ENCODE measurements at regions not wholly inside any gene's neighbourhood (a gene's known extent, or its start where the extent isn't known, plus 50 kb on each side); places are given as distances from the start of the nearest gene placed in this dataset.
"Not testable (repeated sequence)": the region's sequence is repeated elsewhere in the genome, so short reads cannot be mapped to it uniquely, and the experiment has no call there.

- not testable (repeated sequence) for H3K18ac ChIP-seq (ENCODE audit: low read length); H3K23ac ChIP-seq (ENCODE audit: low read length); H3K79me1 ChIP-seq (ENCODE audit: low read length); DNase-seq; H3K4me2 ChIP-seq (ENCODE audit: low read length); H3K27me3 ChIP-seq (ENCODE audit: insufficient read depth, low read length, poor library complexity); H2BK120ac ChIP-seq (ENCODE audit: low read depth, low read length); H4K8ac ChIP-seq (ENCODE audit: low read depth, low read length); H3K4ac ChIP-seq (ENCODE audit: low read depth, low read length); H3K27ac ChIP-seq (ENCODE audit: low read depth, low read length); H2BK15ac ChIP-seq (replicated peaks; ENCODE audit: low read depth); H3K79me2 ChIP-seq (ENCODE audit: control insufficient read depth, insufficient read depth, low read length); H3K4me3 ChIP-seq (ENCODE audit: low read length); H3K56ac ChIP-seq (ENCODE audit: low read length); H3K4me1 ChIP-seq (ENCODE audit: control insufficient read depth, low read depth, low read length); H3K9ac ChIP-seq (ENCODE audit: low read length); H2BK5ac ChIP-seq (ENCODE audit: low read length); H4K5ac ChIP-seq (ENCODE audit: low read length); H2AK5ac ChIP-seq (ENCODE audit: low read length); H3K36me3 ChIP-seq (ENCODE audit: control insufficient read depth, insufficient read depth, low read length)
- no CpG with 5 or more reads among the region's 6 CpGs for WGBS (ENCODE audit: extremely low coverage, insufficient coverage, low lambda C conversion rate)
Measured at GRCh38 chr17:13150738-13151137, 132.9 kb upstream of the ELAC2 start.

GRCh38 chr17:13143001-13143400, 125.2 kb upstream of the ELAC2 start:
- no peak overlapping the region for H3K18ac ChIP-seq (ENCODE audit: low read length)
- no peaks in the 10 kb centered on the region for H3K79me2 ChIP-seq (ENCODE audit: control insufficient read depth, insufficient read depth, low read length)
- H2BK120ac ChIP-seq (ENCODE audit: low read depth, low read length), result no peak overlapping the region
- no peak overlapping the region for H3K4me3 ChIP-seq (ENCODE audit: low read length)
- no peak overlapping the region for H2BK5ac ChIP-seq (ENCODE audit: low read length)
- no CpG with 5 or more reads among the region's 1 CpG for WGBS (ENCODE audit: extremely low coverage, insufficient coverage, low lambda C conversion rate)
- no peak overlapping the region for H2AK5ac ChIP-seq (ENCODE audit: low read length)
- no peak overlapping the region for H3K27ac ChIP-seq (ENCODE audit: low read depth, low read length)
- no peaks in the 10 kb centered on the region for H3K79me1 ChIP-seq (ENCODE audit: low read length)
- H4K8ac ChIP-seq (ENCODE audit: low read depth, low read length), result no peak overlapping the region
- H3K9ac ChIP-seq (ENCODE audit: low read length), result no peak overlapping the region
- no peak overlapping the region for H2BK15ac ChIP-seq (replicated peaks; ENCODE audit: low read depth)
- H3K36me3 ChIP-seq (ENCODE audit: control insufficient read depth, insufficient read depth, low read length), result no peaks in the 10 kb centered on the region
- no peak overlapping the region for H3K4me2 ChIP-seq (ENCODE audit: low read length)
- H3K4ac ChIP-seq (ENCODE audit: low read depth, low read length), result no peak overlapping the region
- H3K56ac ChIP-seq (ENCODE audit: low read length), result no peak overlapping the region
- no peak for DNase-seq
- no peak overlapping the region for H3K23ac ChIP-seq (ENCODE audit: low read length)
- H4K5ac ChIP-seq (ENCODE audit: low read length), result no peak overlapping the region
- H3K4me1 ChIP-seq (ENCODE audit: control insufficient read depth, low read depth, low read length), result no peaks in the 10 kb centered on the region
- no peaks in the 10 kb centered on the region for H3K27me3 ChIP-seq (ENCODE audit: insufficient read depth, low read length, poor library complexity)

GRCh38 chr17:13140750-13141149, 122.9 kb upstream of the ELAC2 start:
- no peak overlapping the region for H2BK5ac ChIP-seq (ENCODE audit: low read length)
- no peaks in the 10 kb centered on the region for H3K4me1 ChIP-seq (ENCODE audit: control insufficient read depth, low read depth, low read length)
- H3K27me3 ChIP-seq (ENCODE audit: insufficient read depth, low read length, poor library complexity), result no peaks in the 10 kb centered on the region
- H3K79me1 ChIP-seq (ENCODE audit: low read length), result no peaks in the 10 kb centered on the region
- H3K4me2 ChIP-seq (ENCODE audit: low read length), result no peak overlapping the region
- H3K27ac ChIP-seq (ENCODE audit: low read depth, low read length), result no peak overlapping the region
- H2AK5ac ChIP-seq (ENCODE audit: low read length), result no peak overlapping the region
- no peak overlapping the region for H3K4ac ChIP-seq (ENCODE audit: low read depth, low read length)
- H3K56ac ChIP-seq (ENCODE audit: low read length), result peak overlapping the region; percentile 44
- peak overlapping the region; percentile 45 for H2BK120ac ChIP-seq (ENCODE audit: low read depth, low read length)
- H4K5ac ChIP-seq (ENCODE audit: low read length), result no peak overlapping the region
- no peak overlapping the region for H3K9ac ChIP-seq (ENCODE audit: low read length)
- WGBS (ENCODE audit: extremely low coverage, insufficient coverage, low lambda C conversion rate), result no CpG with 5 or more reads among the region's 2 CpGs
- no peak overlapping the region for H4K8ac ChIP-seq (ENCODE audit: low read depth, low read length)
- no peak overlapping the region for H3K18ac ChIP-seq (ENCODE audit: low read length)
- H3K4me3 ChIP-seq (ENCODE audit: low read length), result no peak overlapping the region
- H3K36me3 ChIP-seq (ENCODE audit: control insufficient read depth, insufficient read depth, low read length), result no peaks in the 10 kb centered on the region
- H3K23ac ChIP-seq (ENCODE audit: low read length), result no peak overlapping the region
- no peaks in the 10 kb centered on the region for H3K79me2 ChIP-seq (ENCODE audit: control insufficient read depth, insufficient read depth, low read length)
- no peak overlapping the region for H2BK15ac ChIP-seq (replicated peaks; ENCODE audit: low read depth)
- peak; percentile 88 for DNase-seq

- H2AK5ac ChIP-seq (ENCODE audit: low read length), result no peak overlapping the region
Measured at GRCh38 chr17:13135506-13135905, 117.7 kb upstream of the ELAC2 start.

GRCh38 chr17:13134076-13134475, 116.2 kb upstream of the ELAC2 start:
- Histone ChIP-seq H3K36me3 (ENCODE audit: control insufficient read depth, insufficient read depth, low read length) (no peaks in the 10 kb centered on the region), H4K5ac (ENCODE audit: low read length) (no peak overlapping the region), H3K18ac (ENCODE audit: low read length) (no peak overlapping the region), H3K4me1 (ENCODE audit: control insufficient read depth, low read depth, low read length) (peaks cover 2% of the 10 kb centered on the region), H3K79me2 (ENCODE audit: control insufficient read depth, insufficient read depth, low read length) (no peaks in the 10 kb centered on the region), H2AK5ac (ENCODE audit: low read length) (no peak overlapping the region), H2BK15ac (replicated peaks; ENCODE audit: low read depth) (no peak overlapping the region), H3K9ac (ENCODE audit: low read length) (no peak overlapping the region), H3K79me1 (ENCODE audit: low read length) (no peaks in the 10 kb centered on the region), H2BK120ac (ENCODE audit: low read depth, low read length) (no peak overlapping the region), H3K4me3 (ENCODE audit: low read length) (no peak overlapping the region), H3K4ac (ENCODE audit: low read depth, low read length) (no peak overlapping the region), H3K4me2 (ENCODE audit: low read length) (no peak overlapping the region), H3K27me3 (ENCODE audit: insufficient read depth, low read length, poor library complexity) (no peaks in the 10 kb centered on the region), H3K27ac (ENCODE audit: low read depth, low read length) (no peak overlapping the region), H2BK5ac (ENCODE audit: low read length) (no peak overlapping the region), H3K56ac (ENCODE audit: low read length) (no peak overlapping the region), H3K23ac (ENCODE audit: low read length) (no peak overlapping the region), H4K8ac (ENCODE audit: low read depth, low read length) (no peak overlapping the region)
- DNase-seq, result no peak
- no CpG with 5 or more reads among the region's 1 CpG for WGBS (ENCODE audit: extremely low coverage, insufficient coverage, low lambda C conversion rate)

More at GRCh38 chr17:13135506-13135905, 117.7 kb upstream of the ELAC2 start:
- DNase-seq, result peak; percentile 9
- H3K27ac ChIP-seq (ENCODE audit: low read depth, low read length), result peak overlapping the region; percentile 25
- no CpG with 5 or more reads among the region's 5 CpGs for WGBS (ENCODE audit: extremely low coverage, insufficient coverage, low lambda C conversion rate)
- no peak overlapping the region for H3K4me3 ChIP-seq (ENCODE audit: low read length)
- H3K23ac ChIP-seq (ENCODE audit: low read length), result no peak overlapping the region
- no peaks in the 10 kb centered on the region for H3K79me1 ChIP-seq (ENCODE audit: low read length)
- H3K27me3 ChIP-seq (ENCODE audit: insufficient read depth, low read length, poor library complexity), result no peaks in the 10 kb centered on the region
- H4K5ac ChIP-seq (ENCODE audit: low read length), result no peak overlapping the region
- no peak overlapping the region for H4K8ac ChIP-seq (ENCODE audit: low read depth, low read length)
- no peaks in the 10 kb centered on the region for H3K36me3 ChIP-seq (ENCODE audit: control insufficient read depth, insufficient read depth, low read length)
- H2BK5ac ChIP-seq (ENCODE audit: low read length), result no peak overlapping the region
- no peaks in the 10 kb centered on the region for H3K79me2 ChIP-seq (ENCODE audit: control insufficient read depth, insufficient read depth, low read length)
- H3K9ac ChIP-seq (ENCODE audit: low read length), result no peak overlapping the region
- no peak overlapping the region for H3K4ac ChIP-seq (ENCODE audit: low read depth, low read length)
- H3K18ac ChIP-seq (ENCODE audit: low read length), result no peak overlapping the region
- no peak overlapping the region for H3K56ac ChIP-seq (ENCODE audit: low read length)
- no peak overlapping the region for H2BK120ac ChIP-seq (ENCODE audit: low read depth, low read length)
- H3K4me2 ChIP-seq (ENCODE audit: low read length), result no peak overlapping the region
- H3K4me1 ChIP-seq (ENCODE audit: control insufficient read depth, low read depth, low read length), result peaks cover 2% of the 10 kb centered on the region
- no peak overlapping the region for H2BK15ac ChIP-seq (replicated peaks; ENCODE audit: low read depth)

- WGBS (ENCODE audit: extremely low coverage, insufficient coverage, low lambda C conversion rate), result no CpG with 5 or more reads among the region's 5 CpGs
- no peaks in the 10 kb centered on the region for H3K36me3 ChIP-seq (ENCODE audit: control insufficient read depth, insufficient read depth, low read length)
Measured at GRCh38 chr17:13131225-13131624, 113.4 kb upstream of the ELAC2 start.

More at GRCh38 chr17:13131225-13131624, 113.4 kb upstream of the ELAC2 start:
- Histone ChIP-seq H3K56ac (ENCODE audit: low read length) (no peak overlapping the region), H3K4me1 (ENCODE audit: control insufficient read depth, low read depth, low read length) (peaks cover 2% of the 10 kb centered on the region), H3K4ac (ENCODE audit: low read depth, low read length) (no peak overlapping the region), H2BK120ac (ENCODE audit: low read depth, low read length) (no peak overlapping the region), H2BK15ac (replicated peaks; ENCODE audit: low read depth) (no peak overlapping the region), H3K79me2 (ENCODE audit: control insufficient read depth, insufficient read depth, low read length) (no peaks in the 10 kb centered on the region), H3K9ac (ENCODE audit: low read length) (no peak overlapping the region), H2AK5ac (ENCODE audit: low read length) (no peak overlapping the region), H4K8ac (ENCODE audit: low read depth, low read length) (no peak overlapping the region), H3K4me2 (ENCODE audit: low read length) (no peak overlapping the region), H3K79me1 (ENCODE audit: low read length) (no peaks in the 10 kb centered on the region), H3K27me3 (ENCODE audit: insufficient read depth, low read length, poor library complexity) (no peaks in the 10 kb centered on the region), H4K5ac (ENCODE audit: low read length) (no peak overlapping the region), H3K27ac (ENCODE audit: low read depth, low read length) (no peak overlapping the region), H3K4me3 (ENCODE audit: low read length) (no peak overlapping the region), H2BK5ac (ENCODE audit: low read length) (no peak overlapping the region), H3K23ac (ENCODE audit: low read length) (no peak overlapping the region), H3K18ac (ENCODE audit: low read length) (no peak overlapping the region)
- no peak for DNase-seq

Measured in mesendoderm (in vitro differentiated cells).